ENCODE measurements at regions not wholly inside any gene's neighbourhood (a gene's known extent, or its start where the extent isn't known, plus 50 kb on each side); places are given as distances from the start of the nearest gene placed in this dataset.
"Not testable (repeated sequence)": the region's sequence is repeated elsewhere in the genome, so short reads cannot be mapped to it uniquely, and the experiment has no call there.

- TF ChIP-seq, protein P1, sequence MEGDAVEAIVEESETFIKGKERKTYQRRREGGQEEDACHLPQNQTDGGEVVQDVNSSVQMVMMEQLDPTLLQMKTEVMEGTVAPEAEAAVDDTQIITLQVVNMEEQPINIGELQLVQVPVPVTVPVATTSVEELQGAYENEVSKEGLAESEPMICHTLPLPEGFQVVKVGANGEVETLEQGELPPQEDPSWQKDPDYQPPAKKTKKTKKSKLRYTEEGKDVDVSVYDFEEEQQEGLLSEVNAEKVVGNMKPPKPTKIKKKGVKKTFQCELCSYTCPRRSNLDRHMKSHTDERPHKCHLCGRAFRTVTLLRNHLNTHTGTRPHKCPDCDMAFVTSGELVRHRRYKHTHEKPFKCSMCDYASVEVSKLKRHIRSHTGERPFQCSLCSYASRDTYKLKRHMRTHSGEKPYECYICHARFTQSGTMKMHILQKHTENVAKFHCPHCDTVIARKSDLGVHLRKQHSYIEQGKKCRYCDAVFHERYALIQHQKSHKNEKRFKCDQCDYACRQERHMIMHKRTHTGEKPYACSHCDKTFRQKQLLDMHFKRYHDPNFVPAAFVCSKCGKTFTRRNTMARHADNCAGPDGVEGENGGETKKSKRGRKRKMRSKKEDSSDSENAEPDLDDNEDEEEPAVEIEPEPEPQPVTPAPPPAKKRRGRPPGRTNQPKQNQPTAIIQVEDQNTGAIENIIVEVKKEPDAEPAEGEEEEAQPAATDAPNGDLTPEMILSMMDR (IDR thresholded peaks at IDR 0.05; ENCODE audit: extremely low read depth, missing control alignments): peak; percentile 23
- DNase-seq (ENCODE audit: low spot score): peak; percentile 36
Observed at GRCh38 chr10:128178302-128178958, 52.2 kb upstream of the MKI67 start.

DNA sequence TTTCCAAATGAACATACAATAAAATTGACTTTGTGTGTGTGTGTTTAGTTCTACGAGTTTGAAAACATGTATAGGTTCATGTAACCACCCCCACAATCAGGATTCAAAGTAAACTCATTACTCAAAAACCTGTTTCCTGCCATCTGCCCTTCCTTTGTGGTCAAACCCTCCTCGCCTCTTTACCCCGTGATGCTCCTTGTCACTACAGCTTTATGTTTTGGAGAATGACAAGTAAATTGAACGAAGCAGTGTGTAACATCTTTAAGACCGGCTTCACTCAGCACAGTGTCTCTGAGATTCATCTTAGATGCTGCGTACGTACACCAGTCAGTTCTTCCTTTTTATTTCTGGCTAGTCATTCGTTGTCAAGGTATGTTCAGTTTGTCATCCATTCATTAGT, 54.6 kb upstream of the MKI67 start:
- TF ChIP-seq, protein P1 (IDR thresholded peaks at IDR 0.05; ENCODE audit: extremely low read depth, missing control alignments): no peak
- no peak for DNase-seq (ENCODE audit: low spot score)

DNA sequence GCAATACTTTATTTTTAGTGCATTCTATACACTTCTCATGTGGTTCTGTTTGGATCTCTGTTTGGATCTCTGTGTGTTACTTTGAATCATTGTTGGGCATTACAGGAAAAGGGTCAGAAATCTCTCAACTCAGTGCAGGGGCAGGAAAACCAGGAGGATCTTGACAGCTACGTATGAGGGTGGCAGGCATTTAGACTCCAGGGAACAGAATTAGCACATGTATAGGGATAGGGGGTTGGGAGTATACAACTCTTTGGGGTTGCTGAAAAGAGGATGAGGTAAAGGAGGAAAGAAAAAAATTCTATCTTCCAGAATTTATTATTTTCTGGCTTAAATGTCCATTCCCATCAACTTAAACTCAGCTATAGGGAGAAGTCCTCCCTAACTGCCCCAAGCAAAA, 59.4 kb upstream of the MKI67 start:
- no peak for DNase-seq (ENCODE audit: low spot score)
- TF ChIP-seq, protein P1 (IDR thresholded peaks at IDR 0.05; ENCODE audit: extremely low read depth, missing control alignments): no peak

GRCh38 chr10:128186959-128187787, 61.0 kb upstream of the MKI67 start:
- TF ChIP-seq, protein P1 (IDR thresholded peaks at IDR 0.05; ENCODE audit: extremely low read depth, missing control alignments): no peak
- DNase-seq (ENCODE audit: low spot score): no peak

DNA sequence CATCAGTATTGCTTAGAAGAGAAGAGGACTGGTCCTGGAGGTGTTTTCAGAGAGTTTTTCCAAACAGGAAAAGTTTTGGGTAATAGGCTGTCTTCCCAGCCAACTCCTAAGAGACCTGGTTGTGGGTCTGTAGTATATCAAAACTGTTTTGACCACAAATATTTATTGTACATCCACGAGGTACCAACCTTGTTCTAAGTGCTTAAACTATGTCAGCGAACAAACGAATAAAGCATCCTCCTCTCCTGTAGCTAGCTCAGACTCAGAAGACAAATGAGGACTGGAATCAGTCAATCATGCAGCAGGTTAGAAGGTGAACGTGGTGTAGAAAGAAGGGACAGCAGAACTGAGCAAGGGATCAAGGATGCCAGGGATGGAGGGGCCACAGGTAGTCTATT, 61.6 kb upstream of the MKI67 start:
- TF ChIP-seq, protein P1 (IDR thresholded peaks at IDR 0.05; ENCODE audit: extremely low read depth, missing control alignments): no peak
- DNase-seq (ENCODE audit: low spot score): no peak

- TF ChIP-seq, protein P1 (IDR thresholded peaks at IDR 0.05; ENCODE audit: extremely low read depth, missing control alignments): no peak
- no peak for DNase-seq (ENCODE audit: low spot score)
Observed at GRCh38 chr10:128189176-128189575, 63.0 kb upstream of the MKI67 start.

GRCh38 chr10:128191847-128192246, 65.6 kb upstream of the MKI67 start:
- TF ChIP-seq, protein P1 (IDR thresholded peaks at IDR 0.05; ENCODE audit: extremely low read depth, missing control alignments): no peak
- no peak for DNase-seq (ENCODE audit: low spot score)

DNA sequence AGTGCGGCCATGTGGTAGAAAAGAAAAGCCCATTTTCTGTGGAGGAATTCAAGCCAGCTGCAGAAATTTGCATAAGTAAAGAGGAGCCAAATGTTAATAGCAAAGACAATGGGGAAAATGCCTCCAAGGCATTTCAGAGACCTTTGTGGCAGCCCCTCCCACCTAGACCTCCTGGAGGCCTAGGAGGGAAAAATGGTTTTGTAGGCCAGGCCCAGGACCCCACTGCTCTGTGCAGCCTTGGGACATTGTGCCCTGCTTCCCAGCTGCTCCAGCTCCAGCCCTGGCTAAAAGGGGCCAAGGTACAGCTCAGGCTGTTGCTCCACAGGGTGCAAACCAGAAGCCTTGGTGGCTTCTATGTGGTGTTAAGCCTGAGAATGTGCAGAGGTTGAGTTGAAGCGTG, 75.6 kb upstream of the MKI67 start:
- DNase-seq (ENCODE audit: low spot score): not testable (repeated sequence)
